GM19099 (cell line): ENCODE measurements at regions not wholly inside any gene's neighbourhood (a gene's known extent, or its start where the extent isn't known, plus 50 kb on each side); places are given as distances from the start of the nearest gene placed in this dataset.

Experiments used
- POLR2A ChIP-seq: IDR thresholded peaks from 3 replicates; pipeline ENCODE4 v1.6.1; 2011; ENCODE audit warnings: low read depth; ENCODE audit not compliant: insufficient read length; ENCODE audit errors: extremely low read depth

GRCh38 chr2:37830636-37831035 lies 94.5 kb upstream of the RMDN2 start:
- no peak for TF ChIP-seq POLR2A

GRCh38 chr2:37831081-37831780 lies 93.9 kb upstream of the RMDN2 start:
- no peak for TF ChIP-seq POLR2A

GRCh38 chr2:37832590-37833197 lies 92.4 kb upstream of the RMDN2 start:
- TF ChIP-seq POLR2A = no peak

- no peak for TF ChIP-seq POLR2A
Observed at GRCh38 chr2:37833423-37833822, 91.7 kb upstream of the RMDN2 start.

- TF ChIP-seq POLR2A = no peak
Observed at GRCh38 chr2:37836270-37836669, 88.8 kb upstream of the RMDN2 start.

GRCh38 chr2:37836711-37837110 lies 88.4 kb upstream of the RMDN2 start:
- TF ChIP-seq POLR2A = no peak

GRCh38 chr2:37837628-37838328 lies 87.3 kb upstream of the RMDN2 start:
- no peak for TF ChIP-seq POLR2A

- no peak for TF ChIP-seq POLR2A
Observed at GRCh38 chr2:37838541-37839167, 86.4 kb upstream of the RMDN2 start.

GRCh38 chr2:37839991-37840390 lies 85.1 kb upstream of the RMDN2 start:
- TF ChIP-seq POLR2A = no peak

- TF ChIP-seq POLR2A = no peak
Observed at GRCh38 chr2:37842732-37843440, 82.2 kb upstream of the RMDN2 start.

- no peak for TF ChIP-seq POLR2A
Observed at GRCh38 chr2:37843556-37843955, 81.5 kb upstream of the RMDN2 start.

GRCh38 chr2:37846207-37846606 lies 78.9 kb upstream of the RMDN2 start:
- TF ChIP-seq POLR2A = no peak

- no peak for TF ChIP-seq POLR2A
Observed at GRCh38 chr2:37847792-37848191, 77.3 kb upstream of the RMDN2 start.

- TF ChIP-seq POLR2A = no peak
Observed at GRCh38 chr2:37848451-37848850, 76.6 kb upstream of the RMDN2 start.

GRCh38 chr2:37849911-37850310 lies 75.2 kb upstream of the RMDN2 start:
- no peak for TF ChIP-seq POLR2A
